H9 (cell line): ENCODE measurements at regions not wholly inside any gene's neighbourhood (a gene's known extent, or its start where the extent isn't known, plus 50 kb on each side); places are given as distances from the start of the nearest gene placed in this dataset.

Experiments
- DNase-seq: peaks from one replicate; pipeline ENCODE4 v3.0.0-alpha.2; 2017
- H2AFZ ChIP-seq: one replicate; pipeline ENCODE4 v1.6.1; 2013; ENCODE audit warnings: mild to moderate bottlenecking, low read length, control low read depth, moderate library complexity
- H2AK5ac ChIP-seq: 2 replicates; pipeline ENCODE4 v1.6.1; 2013; ENCODE audit warnings: low read length, control low read depth, mixed read lengths; ENCODE audit not compliant: insufficient read length
- H2BK120ac ChIP-seq: one replicate; pipeline ENCODE4 v1.6.1; 2013; ENCODE audit warnings: low read depth, mild to moderate bottlenecking, low read length, control low read depth, inconsistent platforms; ENCODE audit not compliant: poor library complexity, severe bottlenecking
- H2BK12ac ChIP-seq: 2 replicates; pipeline ENCODE4 v1.6.1; 2013; ENCODE audit warnings: low read length, control low read depth, mixed read lengths, low read depth; ENCODE audit not compliant: insufficient read length
- H2BK15ac ChIP-seq: 2 replicates; pipeline ENCODE4 v1.6.1; 2013; ENCODE audit warnings: low read depth, low read length, control low read depth
- H2BK20ac ChIP-seq: one replicate; pipeline ENCODE4 v1.6.1; 2013; ENCODE audit warnings: low read depth, mild to moderate bottlenecking, low read length, control low read depth, inconsistent platforms; ENCODE audit not compliant: poor library complexity, severe bottlenecking
- H2BK5ac ChIP-seq: 2 replicates; pipeline ENCODE4 v1.6.1; 2013; ENCODE audit warnings: low read length, control low read depth, mixed read lengths; ENCODE audit not compliant: insufficient read length
- H3K14ac ChIP-seq: 2 replicates; pipeline ENCODE4 v1.6.1; 2013; ENCODE audit warnings: low read length, control low read depth; ENCODE audit not compliant: insufficient read depth
- H3K18ac ChIP-seq: 2 replicates; pipeline ENCODE4 v1.6.1; 2013; ENCODE audit warnings: low read depth, mild to moderate bottlenecking, mixed read lengths, low read length, control low read depth; ENCODE audit not compliant: insufficient read length
- H3K23ac ChIP-seq: 2 replicates; pipeline ENCODE4 v1.6.1; 2013; ENCODE audit warnings: low read length, control low read depth, mixed read lengths, low read depth; ENCODE audit not compliant: insufficient read length
- H3K23me2 ChIP-seq: 2 replicates; pipeline ENCODE4 v1.6.1; 2013; ENCODE audit warnings: low read depth, mild to moderate bottlenecking, mixed read lengths, low read length, control low read depth; ENCODE audit not compliant: insufficient read length, poor library complexity, severe bottlenecking
- H3K27ac ChIP-seq: 2 replicates; pipeline ENCODE4 v1.5.1; 2013; ENCODE audit warnings: low read length, control low read depth, mixed read lengths, low read depth; ENCODE audit not compliant: insufficient read length
- H3K27me3 ChIP-seq: 2 replicates; pipeline ENCODE4 v1.6.1; 2013; ENCODE audit warnings: low read length, control low read depth, inconsistent platforms; ENCODE audit not compliant: insufficient read depth
- H3K4ac ChIP-seq: 2 replicates; pipeline ENCODE4 v1.6.1; 2013; ENCODE audit warnings: low read depth, mild to moderate bottlenecking, control low read depth, inconsistent platforms, low read length, moderate library complexity
- H3K4me1 ChIP-seq: 2 replicates; pipeline ENCODE4 v1.6.1; 2013; ENCODE audit warnings: low read length, control low read depth, inconsistent platforms; ENCODE audit not compliant: insufficient read depth
- H3K4me2 ChIP-seq: 2 replicates; pipeline ENCODE4 v1.6.1; 2013; ENCODE audit warnings: low read length, control low read depth, mixed read lengths; ENCODE audit not compliant: insufficient read length, insufficient read depth
- H3K56ac ChIP-seq: 2 replicates; pipeline ENCODE4 v1.6.1; 2013; ENCODE audit warnings: low read depth, mild to moderate bottlenecking, mixed read lengths, low read length, control low read depth; ENCODE audit not compliant: insufficient read length
- H3K79me1 ChIP-seq: 2 replicates; pipeline ENCODE4 v1.6.1; 2013; ENCODE audit warnings: low read depth, mild to moderate bottlenecking, moderate library complexity, low read length, control low read depth, inconsistent platforms; ENCODE audit not compliant: insufficient read depth, poor library complexity, severe bottlenecking
- H3K79me2 ChIP-seq: 2 replicates; pipeline ENCODE4 v1.6.1; 2013; ENCODE audit warnings: low read length, control low read depth, inconsistent platforms; ENCODE audit not compliant: insufficient read depth
- H3K9ac ChIP-seq: 2 replicates; pipeline ENCODE4 v1.6.1; 2013; ENCODE audit warnings: low read length, control low read depth, mixed read lengths; ENCODE audit not compliant: insufficient read length; ENCODE audit errors: extremely low read depth
- H3K9me3 ChIP-seq: one replicate; pipeline ENCODE4 v1.6.1; 2013; ENCODE audit warnings: low read depth, low read length, inconsistent platforms; ENCODE audit not compliant: control insufficient read depth
- H3T11ph ChIP-seq: one replicate; pipeline ENCODE4 v1.6.1; 2013; ENCODE audit warnings: mild to moderate bottlenecking, low read length, control low read depth, inconsistent platforms
- H4K20me1 ChIP-seq: one replicate; pipeline ENCODE4 v1.6.1; 2013; ENCODE audit not compliant: control insufficient read depth, insufficient read length, insufficient read depth
- H4K5ac ChIP-seq: 2 replicates; pipeline ENCODE4 v1.6.1; 2013; ENCODE audit warnings: low read depth, mild to moderate bottlenecking, mixed read lengths, low read length, control low read depth; ENCODE audit not compliant: insufficient read length
- H4K8ac ChIP-seq: replicated peaks from 2 replicates; pipeline ENCODE4 v1.6.1; 2013; ENCODE audit warnings: low read length, control low read depth, mixed read lengths, low read depth; ENCODE audit not compliant: insufficient read length
- H4K91ac ChIP-seq: 2 replicates; pipeline ENCODE4 v1.6.1; 2013; ENCODE audit warnings: low read depth, mild to moderate bottlenecking, moderate library complexity, mixed read lengths, low read length, control low read depth; ENCODE audit not compliant: insufficient read length
- H3K27ac Mint-ChIP-seq, 3 experiments: 2 replicates in 2 of 3; 3 replicates in 1 of 3; pipeline ENCODE4 v1.8.0; 2020 to 2021; ENCODE audit warnings: mixed read lengths in 3 of 3, mild to moderate bottlenecking in 1 of 3, moderate library complexity in 1 of 3
- H3K27me3 Mint-ChIP-seq: 2 replicates; pipeline ENCODE4 v1.8.0; 2021; ENCODE audit warnings: low read depth, mild to moderate bottlenecking, moderate library complexity, mixed read lengths
- H3K36me3 Mint-ChIP-seq, 3 experiments: 2 replicates in 2 of 3; 3 replicates in 1 of 3; pipeline ENCODE4 v1.8.0; 2020 to 2021; ENCODE audit warnings: low read depth in 3 of 3, mixed read lengths in 3 of 3; ENCODE audit not compliant: insufficient read depth in 1 of 3
- H3K4me1 Mint-ChIP-seq, 2 experiments: 2 replicates each; pipeline ENCODE4 v1.8.0; 2020; ENCODE audit warnings: mixed read lengths in 2 of 2
- H3K4me3 Mint-ChIP-seq, 2 experiments: 2 replicates in 1 of 2; 3 replicates in 1 of 2; pipeline ENCODE4 v1.8.0; 2020 to 2021; ENCODE audit warnings: mild to moderate bottlenecking in 2 of 2, mixed read lengths in 2 of 2, moderate library complexity in 1 of 2
- H3K9me3 Mint-ChIP-seq, 2 experiments: 2 replicates in 1 of 2; 3 replicates in 1 of 2; pipeline ENCODE4 v1.8.0; 2020; ENCODE audit warnings: mild to moderate bottlenecking in 2 of 2, mixed read lengths in 2 of 2, moderate library complexity in 1 of 2
- CTCF ChIP-seq: fragments of 200-600 bp; sonication (generic); conservative IDR thresholded peaks from 3 replicates; pipeline ENCODE4 v1.8.0; 2021; ENCODE audit warnings: antibody characterized with exemption, mild to moderate bottlenecking
- WGBS: extraction: QIAGEN DNeasy Blood & Tissue Kit; methylation state at CpG from one replicate; pipeline ENCODE4 v1.1.7; 2013; ENCODE audit warnings: missing lambda C conversion rate, low lambda C conversion rate, mixed read lengths; ENCODE audit not compliant: insufficient read length; ENCODE audit errors: extremely low coverage; 5-methylcytosine and 5-hydroxymethylcytosine counted together

- Histone ChIP-seq H3K56ac (no peak overlapping the region), H2BK5ac (no peak overlapping the region), H3K9ac (no peak overlapping the region), H3K18ac (no peak overlapping the region), H3K23me2 (no peaks in the 10 kb centered on the region), H4K5ac (no peak overlapping the region), H2BK120ac (no peak overlapping the region), H3K79me1 (no peaks in the 10 kb centered on the region), H3K9me3 (no peaks in the 10 kb centered on the region), H4K91ac (no peak overlapping the region), H3K4ac (no peak overlapping the region), H3K4me1 (0 out of 2 replicates have a peak, but pooled peaks cover 3% of the 10 kb centered on the region), H2BK12ac (no peak overlapping the region), H2AK5ac (no peak overlapping the region), H3T11ph (no peak overlapping the region), H3K27me3 (no peaks in the 10 kb centered on the region), H3K79me2 (no peaks in the 10 kb centered on the region), H3K14ac (no peak overlapping the region), H3K4me2 (no peak overlapping the region), H4K20me1 (no peaks in the 10 kb centered on the region), H3K27ac (no peak overlapping the region), H2BK15ac (no peak overlapping the region), H3K23ac (no peak overlapping the region), H2BK20ac (no peak overlapping the region), H4K8ac (no peak overlapping the region), H2AFZ (no peak overlapping the region)
- no peak overlapping the region for H3K27ac Mint-ChIP-seq
- no peaks in the 10 kb centered on the region for H3K4me1 Mint-ChIP-seq
- no peaks in the 10 kb centered on the region for H3K27me3 Mint-ChIP-seq
- WGBS, result no CpG with 5 or more reads among the region's 5 CpGs
- DNase-seq, result no peak
- no peak overlapping the region for H3K4me3 Mint-ChIP-seq
- no peak for TF ChIP-seq CTCF
- H3K36me3 Mint-ChIP-seq, result no peaks in the 10 kb centered on the region
- H3K9me3 Mint-ChIP-seq, result no peaks in the 10 kb centered on the region
Observed at GRCh38 chr12:13504736-13505135, 308.2 kb downstream of the EMP1 start.
